Esophagus squamous epithelium (tissue), 5 donors: ENCODE measurements at regions not wholly inside any gene's neighbourhood (a gene's known extent, or its start where the extent isn't known, plus 50 kb on each side); places are given as distances from the start of the nearest gene placed in this dataset.
A peak's percentile ranks its signal among the peaks of the same experiment; 100 is the strongest.

Source experiments
- DNase-seq: peaks from one replicate; lab custom pipeline; 2025; lab: John Stamatoyannopoulos, UW
- H3K27ac ChIP-seq, 4 donors: fragments of 200-600 bp; sonication (generic); one replicate each; pipeline ENCODE4 v1.5.1; 2016 to 2019; ENCODE audit warnings: mild to moderate bottlenecking in 1 of 4
- H3K27me3 ChIP-seq, 4 donors: fragments of 200-600 bp; sonication (generic); 1 replicate in 3 of 4; 2 replicates in 1 of 4; pipeline versions ENCODE4 v1.5.1 to v1.6.0; 2017 to 2021; ENCODE audit warnings: antibody characterized with exemption in 1 of 4
- H3K36me3 ChIP-seq, 3 donors: fragments of 200-600 bp; sonication (generic); one replicate each; pipeline ENCODE4 v1.5.1; 2016 to 2019
- H3K4me1 ChIP-seq, 3 donors: fragments of 200-600 bp; sonication (generic); one replicate each; pipeline ENCODE4 v1.5.1; 2017 to 2019
- H3K4me3 ChIP-seq, 4 donors: fragments of 200-600 bp; sonication (generic); 1 replicate in 3 of 4; 2 replicates in 1 of 4; pipeline ENCODE4 v1.5.1; 2016 to 2019; ENCODE audit warnings: mild to moderate bottlenecking in 2 of 4, moderate library complexity in 1 of 4
- H3K9me3 ChIP-seq, 3 donors: fragments of 200-600 bp; sonication (generic); one replicate each; pipeline ENCODE4 v1.5.1; 2016 to 2019
- CTCF ChIP-seq, 6 experiments: fragments of 450-650 bp in 4 of 6; fragments of 200-600 bp in 2 of 6; sonication (generic) in 2 of 6; IDR thresholded peaks; one replicate each; pipeline ENCODE4 v1.5.1; 2016 to 2019; ENCODE audit warnings: antibody characterized with exemption in 6 of 6, mild to moderate bottlenecking in 4 of 6, moderate library complexity in 4 of 6
- POLR2A ChIP-seq, 4 donors: fragments of 450-650 bp; IDR thresholded peaks; one replicate each; pipeline ENCODE4 v1.6.1; 2017; ENCODE audit warnings: antibody characterized with exemption in 4 of 4, mild to moderate bottlenecking in 4 of 4, moderate library complexity in 3 of 4
- WGBS, 2 donors: methylation state at CpG; one replicate each; pipeline ENCODE4 v1.1.5; 2018; 5-methylcytosine and 5-hydroxymethylcytosine counted together
- intact Hi-C: fragments of 100-400 bp; cut with DNase I; formaldehyde crosslinking; loops from one replicate; pipeline ENCODE4 v1.15.0; 2022
- donor health status: DM: yes; HTN: yes; CAD: no.

- DNase-seq, result no peak
- intact Hi-C loops, result no loop called here
- Histone ChIP-seq H3K27me3 (peaks cover 0 to 40% (median 0%) of the 10 kb centered on the region in 4 donors), H3K4me1 (peaks cover 0 to 13% (median 0%) of the 10 kb centered on the region in 3 donors), H3K9me3 (no peaks in the 10 kb centered on the region), H3K27ac (no peak overlapping the region), H3K36me3 (no peaks in the 10 kb centered on the region), H3K4me3 (no peak overlapping the region)
- TF ChIP-seq CTCF (IDR thresholded peaks at IDR 0.05) (no peak), POLR2A (IDR thresholded peaks at IDR 0.05) (no peak)
- 63 to 69% methylated on average over 8 to 11 of the region's 11 CpGs for WGBS, 2 donors
These were observed 288.3 kb upstream of the HABP2 start for GRCh38 chr10:113264333-113265131.

DNA sequence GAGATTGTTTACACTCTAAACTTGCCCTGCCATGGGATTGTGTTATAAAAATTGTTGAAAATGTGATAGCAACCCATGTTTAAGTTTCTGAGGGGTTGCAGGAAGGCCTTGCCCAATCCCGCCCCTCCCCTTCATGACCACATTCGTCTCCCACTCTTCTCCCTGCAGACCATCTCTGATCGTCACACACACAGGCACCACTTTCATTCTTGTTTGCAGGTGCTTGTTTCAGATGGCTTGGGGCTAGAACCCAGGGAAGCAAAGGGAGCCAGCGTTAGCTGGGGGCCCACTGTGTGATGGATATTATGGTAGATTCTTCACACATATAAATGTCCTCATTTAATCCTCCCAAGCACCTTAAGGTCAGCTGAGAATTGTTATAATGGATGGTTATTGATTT, 286.7 kb upstream of the HABP2 start:
- H3K4me3 ChIP-seq, result no peak overlapping the region
- DNase-seq, result no peak
- no peaks in the 10 kb centered on the region for H3K9me3 ChIP-seq
- TF ChIP-seq POLR2A (IDR thresholded peaks at IDR 0.05) (no peak), CTCF (IDR thresholded peaks at IDR 0.05) (no peak)
- H3K27me3 ChIP-seq, result peaks cover 0 to 26% (median 0%) of the 10 kb centered on the region in 4 donors
- H3K36me3 ChIP-seq, result no peaks in the 10 kb centered on the region
- intact Hi-C loops, result no loop called here
- H3K4me1 ChIP-seq, result peaks cover 0 to 13% (median 0%) of the 10 kb centered on the region in 3 donors
- WGBS, 2 donors, result 71 to 80% methylated on average over 4 of the region's 4 CpGs
- H3K27ac ChIP-seq, result no peak overlapping the region

- no peaks in the 10 kb centered on the region for H3K36me3 ChIP-seq
- no peak overlapping the region for H3K4me3 ChIP-seq
- TF ChIP-seq POLR2A (IDR thresholded peaks at IDR 0.05), result no peak
- TF ChIP-seq CTCF (IDR thresholded peaks at IDR 0.05), result no peak
- H3K27me3 ChIP-seq, result peaks cover 0 to 12% (median 0%) of the 10 kb centered on the region in 4 donors
- no peak for DNase-seq
- no peaks in the 10 kb centered on the region for H3K9me3 ChIP-seq
- H3K4me1 ChIP-seq, result peaks cover 0 to 19% (median under 1%) of the 10 kb centered on the region in 3 donors
- intact Hi-C loops, result no loop called here
- peak overlapping the region in 1 of 4 donors; percentile 25 for H3K27ac ChIP-seq
- WGBS, 2 donors, result 32 to 33% methylated on average over 4 of the region's 4 CpGs
These were observed 285.0 kb upstream of the HABP2 start for GRCh38 chr10:113267619-113268562.

GRCh38 chr10:113269333-113269732, 283.5 kb upstream of the HABP2 start:
- WGBS, 2 donors, result 76 to 82% methylated on average over 1 to 2 of the region's 2 CpGs
- TF ChIP-seq POLR2A (IDR thresholded peaks at IDR 0.05), result no peak
- no peak for TF ChIP-seq CTCF (IDR thresholded peaks at IDR 0.05)
- no peak for DNase-seq
- intact Hi-C loops, result no loop called here
- Histone ChIP-seq H3K27me3 (peaks cover 0 to 4% (median 0%) of the 10 kb centered on the region in 4 donors), H3K9me3 (no peaks in the 10 kb centered on the region), H3K27ac (no peak overlapping the region), H3K4me3 (no peak overlapping the region), H3K36me3 (no peaks in the 10 kb centered on the region), H3K4me1 (peaks cover 0 to 33% (median 11%) of the 10 kb centered on the region in 3 donors)
